ENCODE measurements at regions not wholly inside any gene's neighbourhood (a gene's known extent, or its start where the extent isn't known, plus 50 kb on each side); places are given as distances from the start of the nearest gene placed in this dataset.

GRCh38 chr4:24372881-24373280 is 211.5 kb downstream of the DHX15 start:
- no peak for TF ChIP-seq CTCF (IDR thresholded peaks at IDR 0.05)
- ATAC-seq (ENCODE audit: insufficient number of reproducible peaks, low FRiP score, low read depth) (no peak), DNase-seq (ENCODE audit: low spot score) (no peak)
- H3K4me3 ChIP-seq: no peak overlapping the region
- H3K9me3 ChIP-seq: no peaks in the 10 kb centered on the region
- no peak overlapping the region for H3K27ac ChIP-seq
- no peaks in the 10 kb centered on the region for H3K36me3 ChIP-seq
- H3K4me1 ChIP-seq (ENCODE audit: control insufficient read depth in 1 of 2, low read depth in 2 of 2): peaks cover 0 to 13% of the 10 kb centered on the region in 2 donors
- H3K27me3 ChIP-seq (replicated peaks; ENCODE audit: insufficient read depth): no peaks in the 10 kb centered on the region

GRCh38 chr4:24372341-24372740 is 212.0 kb downstream of the DHX15 start:
- ATAC-seq (ENCODE audit: insufficient number of reproducible peaks, low FRiP score, low read depth) (no peak), DNase-seq (ENCODE audit: low spot score) (no peak)
- H3K4me3 ChIP-seq: no peak overlapping the region
- no peak overlapping the region for H3K27ac ChIP-seq
- H3K36me3 ChIP-seq: no peaks in the 10 kb centered on the region
- no peaks in the 10 kb centered on the region for H3K9me3 ChIP-seq
- no peak for TF ChIP-seq CTCF (IDR thresholded peaks at IDR 0.05)
- peaks cover 0 to 13% of the 10 kb centered on the region in 2 donors for H3K4me1 ChIP-seq (ENCODE audit: control insufficient read depth in 1 of 2, low read depth in 2 of 2)
- H3K27me3 ChIP-seq (replicated peaks; ENCODE audit: insufficient read depth): no peaks in the 10 kb centered on the region

GRCh38 chr4:24370421-24370820 is 213.9 kb downstream of the DHX15 start:
- ATAC-seq (ENCODE audit: insufficient number of reproducible peaks, low FRiP score, low read depth) (no peak), DNase-seq (ENCODE audit: low spot score) (no peak)
- no peak for TF ChIP-seq CTCF (IDR thresholded peaks at IDR 0.05)
- Histone ChIP-seq H3K9me3 (no peaks in the 10 kb centered on the region), H3K4me1 (ENCODE audit: control insufficient read depth in 1 of 2, low read depth in 2 of 2) (peaks cover 0 to 13% of the 10 kb centered on the region in 2 donors), H3K27ac (no peak overlapping the region), H3K4me3 (no peak overlapping the region), H3K36me3 (no peaks in the 10 kb centered on the region), H3K27me3 (replicated peaks; ENCODE audit: insufficient read depth) (no peaks in the 10 kb centered on the region)

GRCh38 chr4:24369507-24370029 is 214.8 kb downstream of the DHX15 start:
- no peak overlapping the region for H3K4me3 ChIP-seq
- peaks cover 0 to 13% of the 10 kb centered on the region in 2 donors for H3K4me1 ChIP-seq (ENCODE audit: control insufficient read depth in 1 of 2, low read depth in 2 of 2)
- no peak for ATAC-seq (ENCODE audit: insufficient number of reproducible peaks, low FRiP score, low read depth)
- no peak overlapping the region for H3K27ac ChIP-seq
- H3K9me3 ChIP-seq: no peaks in the 10 kb centered on the region
- no peak for DNase-seq (ENCODE audit: low spot score)
- H3K27me3 ChIP-seq (replicated peaks; ENCODE audit: insufficient read depth): no peaks in the 10 kb centered on the region
- no peak for TF ChIP-seq CTCF (IDR thresholded peaks at IDR 0.05)
- no peaks in the 10 kb centered on the region for H3K36me3 ChIP-seq

GRCh38 chr4:24368801-24369200 is 215.6 kb downstream of the DHX15 start:
- peaks cover 0 to 12% of the 10 kb centered on the region in 2 donors for H3K4me1 ChIP-seq (ENCODE audit: control insufficient read depth in 1 of 2, low read depth in 2 of 2)
- no peaks in the 10 kb centered on the region for H3K27me3 ChIP-seq (replicated peaks; ENCODE audit: insufficient read depth)
- H3K36me3 ChIP-seq: no peaks in the 10 kb centered on the region
- H3K27ac ChIP-seq: no peak overlapping the region
- H3K9me3 ChIP-seq: no peaks in the 10 kb centered on the region
- no peak overlapping the region for H3K4me3 ChIP-seq
- ATAC-seq (ENCODE audit: insufficient number of reproducible peaks, low FRiP score, low read depth) (no peak), DNase-seq (ENCODE audit: low spot score) (no peak)
- TF ChIP-seq CTCF (IDR thresholded peaks at IDR 0.05): no peak

Data from thoracic aorta (tissue), 2 donors.